Activated naive CD4-positive, alpha-beta T cell treated with anti-CD3 and anti-CD28 coated beads for 36 hours (primary cell): ENCODE measurements at regions not wholly inside any gene's neighbourhood (a gene's known extent, or its start where the extent isn't known, plus 50 kb on each side); places are given as distances from the start of the nearest gene placed in this dataset.

Experiments used
- CTCF ChIA-PET: fragments of 350-600 bp; sonication (Branson Sonifier 250); formaldehyde crosslinking; loops from one replicate; lab custom pipeline; 2021; ENCODE audit warnings: antibody characterized with exemption; lab: Charles Lee
- DNase-seq: peaks from one replicate; pipeline ENCODE4 v3.0.0-alpha.2; 2020
- H3K27ac Mint-ChIP-seq: one replicate; pipeline ENCODE4 v1.8.0; 2021; ENCODE audit warnings: mild to moderate bottlenecking, mixed read lengths
- H3K27me3 Mint-ChIP-seq: one replicate; pipeline ENCODE4 v1.8.0; 2021; ENCODE audit warnings: low read depth, mixed read lengths
- H3K36me3 Mint-ChIP-seq: one replicate; pipeline ENCODE4 v1.8.0; 2021; ENCODE audit warnings: low read depth, mixed read lengths
- H3K4me1 Mint-ChIP-seq: one replicate; pipeline ENCODE4 v1.8.0; 2021; ENCODE audit warnings: low read depth, mixed read lengths
- H3K4me3 Mint-ChIP-seq: one replicate; pipeline ENCODE4 v1.8.0; 2021; ENCODE audit warnings: mild to moderate bottlenecking, moderate library complexity, mixed read lengths
- H3K9me3 Mint-ChIP-seq: one replicate; pipeline ENCODE4 v1.8.0; 2021; ENCODE audit warnings: mixed read lengths
- intact Hi-C: fragments of 100-400 bp; cut with micrococcal nuclease; formaldehyde crosslinking; loops from one replicate; pipeline ENCODE4 v1.15.1; 2023

- DNase-seq, result no peak
- Mint-ChIP-seq H3K4me3 (no peak overlapping the region), H3K36me3 (peaks cover 2% of the 10 kb centered on the region), H3K4me1 (no peaks in the 10 kb centered on the region), H3K27ac (no peak overlapping the region), H3K9me3 (no peaks in the 10 kb centered on the region), H3K27me3 (peaks cover 2% of the 10 kb centered on the region)
- intact Hi-C loops, result no loop called here
- CTCF ChIA-PET, result no interaction called here
Observed at GRCh38 chr2:5437375-5437774, 254.8 kb upstream of the SOX11 start.

GRCh38 chr2:5440174-5440573 is 252.0 kb upstream of the SOX11 start:
- CTCF ChIA-PET, result no interaction called here
- H3K4me3 Mint-ChIP-seq, result no peak overlapping the region
- H3K27ac Mint-ChIP-seq, result no peak overlapping the region
- peaks cover 2% of the 10 kb centered on the region for H3K36me3 Mint-ChIP-seq
- intact Hi-C loops, result no loop called here
- peaks cover 2% of the 10 kb centered on the region for H3K27me3 Mint-ChIP-seq
- H3K4me1 Mint-ChIP-seq, result no peaks in the 10 kb centered on the region
- H3K9me3 Mint-ChIP-seq, result no peaks in the 10 kb centered on the region
- DNase-seq, result no peak

- intact Hi-C loops, result no loop called here
- Mint-ChIP-seq H3K27me3 (peaks cover 2% of the 10 kb centered on the region), H3K27ac (no peak overlapping the region), H3K4me3 (no peak overlapping the region), H3K36me3 (peaks cover 2% of the 10 kb centered on the region), H3K4me1 (no peaks in the 10 kb centered on the region), H3K9me3 (no peaks in the 10 kb centered on the region)
- CTCF ChIA-PET, result no interaction called here
- DNase-seq, result no peak
Observed at GRCh38 chr2:5442736-5443135, 249.4 kb upstream of the SOX11 start.

- Mint-ChIP-seq H3K9me3 (no peaks in the 10 kb centered on the region), H3K27ac (no peak overlapping the region), H3K4me3 (no peak overlapping the region), H3K27me3 (peaks cover under 1% of the 10 kb centered on the region), H3K4me1 (no peaks in the 10 kb centered on the region), H3K36me3 (peaks cover under 1% of the 10 kb centered on the region)
- intact Hi-C loops, result no loop called here
- no peak for DNase-seq
- CTCF ChIA-PET, result no interaction called here
Observed at GRCh38 chr2:5444168-5444567, 248.0 kb upstream of the SOX11 start.

GRCh38 chr2:5444854-5445253 is 247.3 kb upstream of the SOX11 start:
- CTCF ChIA-PET, result no interaction called here
- Mint-ChIP-seq H3K9me3 (no peaks in the 10 kb centered on the region), H3K27me3 (no peaks in the 10 kb centered on the region), H3K27ac (no peak overlapping the region), H3K4me1 (no peaks in the 10 kb centered on the region), H3K4me3 (no peak overlapping the region), H3K36me3 (no peaks in the 10 kb centered on the region)
- no peak for DNase-seq
- intact Hi-C loops, result no loop called here

- DNase-seq, result no peak
- CTCF ChIA-PET, result no interaction called here
- Mint-ChIP-seq H3K27me3 (no peaks in the 10 kb centered on the region), H3K9me3 (no peaks in the 10 kb centered on the region), H3K27ac (no peak overlapping the region), H3K4me3 (no peak overlapping the region), H3K4me1 (no peaks in the 10 kb centered on the region), H3K36me3 (no peaks in the 10 kb centered on the region)
- intact Hi-C loops, result no loop called here
Observed at GRCh38 chr2:5449867-5450266, 242.3 kb upstream of the SOX11 start.

- CTCF ChIA-PET, result no interaction called here
- Mint-ChIP-seq H3K4me1 (no peaks in the 10 kb centered on the region), H3K27me3 (no peaks in the 10 kb centered on the region), H3K9me3 (no peaks in the 10 kb centered on the region), H3K4me3 (no peak overlapping the region), H3K27ac (no peak overlapping the region), H3K36me3 (no peaks in the 10 kb centered on the region)
- no peak for DNase-seq
- intact Hi-C loops, result no loop called here
Observed at GRCh38 chr2:5453220-5454050, 238.7 kb upstream of the SOX11 start.

- Mint-ChIP-seq H3K9me3 (no peaks in the 10 kb centered on the region), H3K4me1 (no peaks in the 10 kb centered on the region), H3K27ac (no peak overlapping the region), H3K27me3 (no peaks in the 10 kb centered on the region), H3K4me3 (no peak overlapping the region), H3K36me3 (no peaks in the 10 kb centered on the region)
- DNase-seq, result no peak
- intact Hi-C loops, result no loop called here
- CTCF ChIA-PET, result no interaction called here
Observed at GRCh38 chr2:5454051-5454390, 238.2 kb upstream of the SOX11 start.

- no peaks in the 10 kb centered on the region for H3K9me3 Mint-ChIP-seq
- intact Hi-C loops, result no loop called here
- no peak overlapping the region for H3K4me3 Mint-ChIP-seq
- no peak overlapping the region for H3K27ac Mint-ChIP-seq
- H3K36me3 Mint-ChIP-seq, result no peaks in the 10 kb centered on the region
- DNase-seq, result no peak
- CTCF ChIA-PET, result no interaction called here
- H3K4me1 Mint-ChIP-seq, result no peaks in the 10 kb centered on the region
- no peaks in the 10 kb centered on the region for H3K27me3 Mint-ChIP-seq
Observed at GRCh38 chr2:5459041-5459440, 233.1 kb upstream of the SOX11 start.

- H3K36me3 Mint-ChIP-seq, result no peaks in the 10 kb centered on the region
- intact Hi-C loops, result no loop called here
- H3K27ac Mint-ChIP-seq, result no peak overlapping the region
- no peak for DNase-seq
- no peaks in the 10 kb centered on the region for H3K9me3 Mint-ChIP-seq
- no peaks in the 10 kb centered on the region for H3K4me1 Mint-ChIP-seq
- CTCF ChIA-PET, result no interaction called here
- no peak overlapping the region for H3K4me3 Mint-ChIP-seq
- H3K27me3 Mint-ChIP-seq, result no peaks in the 10 kb centered on the region
Observed at GRCh38 chr2:5464657-5465056, 227.5 kb upstream of the SOX11 start.

- no peak for DNase-seq
- no peak overlapping the region for H3K4me3 Mint-ChIP-seq
- no peaks in the 10 kb centered on the region for H3K36me3 Mint-ChIP-seq
- H3K27ac Mint-ChIP-seq, result no peak overlapping the region
- no peaks in the 10 kb centered on the region for H3K4me1 Mint-ChIP-seq
- intact Hi-C loops, result no loop called here
- CTCF ChIA-PET, result no interaction called here
- no peaks in the 10 kb centered on the region for H3K27me3 Mint-ChIP-seq
- no peaks in the 10 kb centered on the region for H3K9me3 Mint-ChIP-seq
Observed at GRCh38 chr2:5465859-5466258, 226.3 kb upstream of the SOX11 start.

- Mint-ChIP-seq H3K9me3 (no peaks in the 10 kb centered on the region), H3K27ac (no peak overlapping the region), H3K36me3 (no peaks in the 10 kb centered on the region), H3K27me3 (no peaks in the 10 kb centered on the region), H3K4me3 (no peak overlapping the region), H3K4me1 (no peaks in the 10 kb centered on the region)
- CTCF ChIA-PET, result no interaction called here
- intact Hi-C loops, result no loop called here
- no peak for DNase-seq
Observed at GRCh38 chr2:5467178-5467905, 224.8 kb upstream of the SOX11 start.

- Mint-ChIP-seq H3K9me3 (no peaks in the 10 kb centered on the region), H3K36me3 (no peaks in the 10 kb centered on the region), H3K4me1 (no peaks in the 10 kb centered on the region), H3K4me3 (no peak overlapping the region), H3K27ac (no peak overlapping the region), H3K27me3 (no peaks in the 10 kb centered on the region)
- CTCF ChIA-PET, result interaction anchor here (0.6 kb wide), 1 partner anchor 1409 kb away, joined by 3 read pairs; no protein-coding TSS in a partner anchor
- DNase-seq, result no peak
- intact Hi-C loops, result no loop called here
Observed at GRCh38 chr2:5472673-5473072, 219.5 kb upstream of the SOX11 start.
